GM12892 (cell line): ENCODE measurements at regions not wholly inside any gene's neighbourhood (a gene's known extent, or its start where the extent isn't known, plus 50 kb on each side); places are given as distances from the start of the nearest gene placed in this dataset.

Experiments
- POLR2A ChIP-seq: IDR thresholded peaks from 2 replicates; pipeline ENCODE4 v1.6.1; 2011; ENCODE audit warnings: low read depth, low read length, control low read depth
- POLR2AphosphoS5 ChIP-seq: IDR thresholded peaks from 2 replicates; pipeline ENCODE4 v1.6.1; 2011; ENCODE audit warnings: low read depth, low read length, control low read depth
- TAF1 ChIP-seq: IDR thresholded peaks from 2 replicates; pipeline ENCODE4 v1.6.1; 2011; ENCODE audit warnings: low read depth, mild to moderate bottlenecking, control low read depth, low read length, borderline replicate concordance

DNA sequence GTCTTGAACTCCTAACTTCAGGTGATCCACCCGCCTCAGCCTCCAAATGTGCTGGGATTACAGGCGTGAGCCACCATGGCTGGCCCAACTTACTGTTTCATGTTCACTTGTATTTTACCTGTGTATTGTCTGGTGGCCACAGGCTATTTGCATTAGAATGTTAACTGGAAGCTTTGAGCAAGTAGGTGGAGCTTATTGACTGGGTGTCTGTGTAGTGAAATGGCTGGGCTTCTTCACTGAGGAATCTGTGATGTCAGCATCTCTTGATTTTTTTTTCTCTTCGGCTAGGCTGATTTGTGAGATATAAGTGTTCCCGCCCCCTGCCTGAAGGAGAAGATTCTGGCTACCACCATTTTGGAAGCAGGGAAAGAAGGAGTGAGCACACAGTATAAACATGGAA is 237.8 kb upstream of the PEX5L start:
- TF ChIP-seq POLR2AphosphoS5 (no peak), POLR2A (no peak), TAF1 (no peak)
